Gastroesophageal sphincter (tissue), 4 donors: ENCODE measurements at regions not wholly inside any gene's neighbourhood (a gene's known extent, or its start where the extent isn't known, plus 50 kb on each side); places are given as distances from the start of the nearest gene placed in this dataset.
"Not testable (repeated sequence)": the region's sequence is repeated elsewhere in the genome, so short reads cannot be mapped to it uniquely, and the experiment has no call there.

Experiments
- ATAC-seq: fragments of 150-250 bp; one replicate; pipeline ENCODE4 v1.9.1; 2016; ENCODE audit warnings: mild to moderate bottlenecking, moderate library complexity
- H3K27ac ChIP-seq, 4 donors: fragments of 200-600 bp; sonication (generic) in 3 of 4; 1 replicate in 3 of 4; 2 replicates in 1 of 4; pipeline ENCODE4 v1.5.1; 2016 to 2019
- H3K27me3 ChIP-seq: fragments of 200-600 bp; sonication (generic); one replicate; pipeline ENCODE4 v1.5.1; 2019
- H3K36me3 ChIP-seq, 2 donors: fragments of 200-600 bp; sonication (generic); one replicate each; pipeline ENCODE4 v1.5.1; 2019; ENCODE audit warnings: control low read depth in 1 of 2
- H3K4me1 ChIP-seq, 3 donors: fragments of 200-600 bp; sonication (generic); 1 replicate in 2 of 3; 2 replicates in 1 of 3; pipeline ENCODE4 v1.5.1; 2016 to 2019; ENCODE audit warnings: control low read depth in 2 of 3
- H3K4me3 ChIP-seq, 2 donors: fragments of 200-600 bp; sonication (generic); one replicate each; pipeline ENCODE4 v1.5.1; 2019; ENCODE audit warnings: mild to moderate bottlenecking in 1 of 2, moderate library complexity in 1 of 2
- H3K9me3 ChIP-seq, 3 donors: fragments of 200-600 bp; sonication (generic); one replicate each; pipeline ENCODE4 v1.5.1; 2017 to 2019; ENCODE audit warnings: control low read depth in 2 of 3
- CTCF ChIP-seq, 4 experiments: fragments of 200-600 bp in 2 of 4; fragments of 450-650 bp in 2 of 4; sonication (generic) in 1 of 4; IDR thresholded peaks; one replicate each; pipeline ENCODE4 v1.5.1; 2017 to 2019; ENCODE audit warnings: antibody characterized with exemption in 4 of 4, mild to moderate bottlenecking in 2 of 4, moderate library complexity in 2 of 4
- EP300 ChIP-seq: sonication (generic); formaldehyde crosslinking; IDR thresholded peaks from one replicate; pipeline ENCODE4 v1.6.1; 2017; ENCODE audit warnings: antibody characterized with exemption, mild to moderate bottlenecking
- POLR2A ChIP-seq, 2 donors: fragments of 450-650 bp; IDR thresholded peaks; one replicate each; pipeline ENCODE4 v1.6.1; 2017; ENCODE audit warnings: antibody characterized with exemption in 2 of 2, mild to moderate bottlenecking in 2 of 2, moderate library complexity in 1 of 2
- POLR2AphosphoS5 ChIP-seq: sonication (generic); formaldehyde crosslinking; IDR thresholded peaks from one replicate; pipeline ENCODE4 v1.6.1; 2017; ENCODE audit warnings: antibody characterized with exemption
- WGBS, 2 donors: methylation state at CpG; one replicate each; pipeline ENCODE4 v1.1.5; 2018; ENCODE audit warnings: low coverage in 1 of 2; 5-methylcytosine and 5-hydroxymethylcytosine counted together

GRCh38 chr2:194395818-194396217 lies 1261.2 kb upstream of the SLC39A10 start:
- no peak overlapping the region for H3K4me3 ChIP-seq
- no peak for TF ChIP-seq EP300
- TF ChIP-seq POLR2A (IDR thresholded peaks at IDR 0.05), result no peak
- no peak for TF ChIP-seq CTCF (IDR thresholded peaks at IDR 0.05)
- TF ChIP-seq POLR2AphosphoS5, result no peak
- no peak for ATAC-seq
- H3K27ac ChIP-seq, result no peak overlapping the region
- no peaks in the 10 kb centered on the region for H3K36me3 ChIP-seq
- WGBS, 2 donors, result 78 to 89% methylated on average over 3 of the region's 3 CpGs
- no peaks in the 10 kb centered on the region for H3K9me3 ChIP-seq
- H3K27me3 ChIP-seq, result no peaks in the 10 kb centered on the region
- no peaks in the 10 kb centered on the region for H3K4me1 ChIP-seq

- Histone ChIP-seq H3K9me3 (no peaks in the 10 kb centered on the region), H3K36me3 (no peaks in the 10 kb centered on the region), H3K27me3 (no peaks in the 10 kb centered on the region), H3K4me3 (no peak overlapping the region), H3K27ac (no peak overlapping the region), H3K4me1 (no peaks in the 10 kb centered on the region)
- no peak for TF ChIP-seq POLR2A (IDR thresholded peaks at IDR 0.05)
- no peak for TF ChIP-seq POLR2AphosphoS5
- no peak for TF ChIP-seq EP300
- ATAC-seq, result no peak
- 83 to 100% methylated on average over 1 of the region's 1 CpG for WGBS, 2 donors
Measured at GRCh38 chr2:194385376-194385775, 1271.7 kb upstream of the SLC39A10 start.

GRCh38 chr2:194383401-194383800 lies 1273.6 kb upstream of the SLC39A10 start:
- Histone ChIP-seq H3K4me3 (no peak overlapping the region), H3K27ac (no peak overlapping the region), H3K36me3 (no peaks in the 10 kb centered on the region), H3K9me3 (no peaks in the 10 kb centered on the region), H3K27me3 (no peaks in the 10 kb centered on the region), H3K4me1 (no peaks in the 10 kb centered on the region)
- WGBS, 2 donors, result 38 to 50% methylated on average over 1 of the region's 1 CpG
- ATAC-seq, result no peak
- no peak for TF ChIP-seq EP300
- no peak for TF ChIP-seq POLR2AphosphoS5
- TF ChIP-seq POLR2A (IDR thresholded peaks at IDR 0.05), result no peak
- no peak for TF ChIP-seq CTCF (IDR thresholded peaks at IDR 0.05)

GRCh38 chr2:194382221-194382620 lies 1274.8 kb upstream of the SLC39A10 start:
- no peak for ATAC-seq
- no peaks in the 10 kb centered on the region for H3K36me3 ChIP-seq
- H3K9me3 ChIP-seq, result no peaks in the 10 kb centered on the region
- no peaks in the 10 kb centered on the region for H3K4me1 ChIP-seq
- H3K27me3 ChIP-seq, result no peaks in the 10 kb centered on the region
- H3K27ac ChIP-seq, result no peak overlapping the region
- H3K4me3 ChIP-seq, result no peak overlapping the region
- TF ChIP-seq POLR2AphosphoS5, result no peak
- no peak for TF ChIP-seq CTCF (IDR thresholded peaks at IDR 0.05)
- TF ChIP-seq POLR2A (IDR thresholded peaks at IDR 0.05), result no peak
- TF ChIP-seq EP300, result no peak

- no peak overlapping the region for H3K4me3 ChIP-seq
- no peaks in the 10 kb centered on the region for H3K27me3 ChIP-seq
- no peaks in the 10 kb centered on the region for H3K4me1 ChIP-seq
- no peaks in the 10 kb centered on the region for H3K9me3 ChIP-seq
- H3K27ac ChIP-seq, result no peak overlapping the region
- no peak for TF ChIP-seq POLR2AphosphoS5
- no peak for TF ChIP-seq EP300
- no peak for TF ChIP-seq CTCF (IDR thresholded peaks at IDR 0.05)
- no peak for TF ChIP-seq POLR2A (IDR thresholded peaks at IDR 0.05)
- ATAC-seq, result no peak
- WGBS, 2 donors, result 60 to 80% methylated on average over 1 of the region's 1 CpG
- H3K36me3 ChIP-seq, result no peaks in the 10 kb centered on the region
Measured at GRCh38 chr2:194380011-194380410, 1277.0 kb upstream of the SLC39A10 start.

- not testable (repeated sequence) for H3K4me1 ChIP-seq, ATAC-seq, H3K27me3 ChIP-seq, H3K4me3 ChIP-seq, H3K36me3 ChIP-seq, H3K27ac ChIP-seq
- 62% methylated on average over 3 of the region's 3 CpGs; no CpG with 5 or more reads in 1 of the 2 donors for WGBS, 2 donors
- peaks cover 0 to 12% (median 0%) of the 10 kb centered on the region in 3 donors for H3K9me3 ChIP-seq
Measured at GRCh38 chr2:194367390-194367789, 1289.6 kb upstream of the SLC39A10 start.
